ENCODE measurements at regions not wholly inside any gene's neighbourhood (a gene's known extent, or its start where the extent isn't known, plus 50 kb on each side); places are given as distances from the start of the nearest gene placed in this dataset.
"Not testable (repeated sequence)": the region's sequence is repeated elsewhere in the genome, so short reads cannot be mapped to it uniquely, and the experiment has no call there.

DNA sequence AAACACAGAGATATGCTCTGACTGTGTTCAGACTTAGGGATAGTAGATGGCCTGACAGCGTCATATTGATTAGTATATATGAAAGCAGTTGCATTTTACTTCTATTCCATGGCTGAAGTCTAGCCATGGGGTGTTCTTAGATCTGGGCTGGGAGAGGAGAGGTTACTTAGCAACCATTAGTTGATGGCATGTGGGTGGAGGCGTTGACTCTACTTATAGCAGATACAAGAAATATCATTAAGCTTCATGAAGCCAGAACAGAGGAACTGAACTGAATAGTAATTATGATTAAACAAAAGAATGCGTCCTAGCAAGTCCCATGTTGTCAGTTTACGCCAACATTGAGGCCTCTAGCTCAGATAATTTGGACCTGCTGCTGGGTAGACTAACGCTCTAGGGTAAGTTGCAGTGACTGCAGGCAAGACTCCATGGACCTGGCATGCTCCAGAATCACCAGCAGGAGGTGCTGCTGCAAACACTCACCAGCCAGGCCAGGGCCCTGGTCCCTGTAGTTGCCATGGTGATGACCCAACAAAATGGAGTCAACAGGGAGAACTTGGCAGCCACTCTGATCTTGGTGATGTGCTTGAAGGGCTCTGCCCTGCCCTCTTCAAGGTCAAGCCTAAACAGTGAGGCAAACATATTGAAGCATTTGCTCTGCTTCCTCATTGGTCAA lies 477.3 kb downstream of the PREX1 start:
- no peak for DNase-seq

DNA sequence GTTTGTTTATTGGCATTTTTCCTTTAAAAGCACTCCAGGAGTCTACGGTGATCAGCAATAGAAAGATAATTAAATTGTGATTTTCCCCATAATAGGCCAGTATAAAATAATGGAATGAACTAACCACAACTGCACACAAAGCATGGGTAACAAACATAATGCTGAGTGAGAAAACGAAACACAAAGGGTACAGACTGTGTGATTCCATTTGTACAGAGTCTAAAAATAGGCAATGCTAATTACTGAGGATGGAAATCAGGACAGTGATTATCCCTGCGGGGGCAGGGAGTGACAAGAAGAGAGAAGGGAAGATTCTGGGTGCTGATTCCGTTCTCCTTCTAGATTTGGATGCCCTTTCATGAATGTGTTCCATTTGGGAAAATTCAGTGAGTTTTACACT lies 478.1 kb downstream of the PREX1 start:
- DNase-seq = no peak

DNA sequence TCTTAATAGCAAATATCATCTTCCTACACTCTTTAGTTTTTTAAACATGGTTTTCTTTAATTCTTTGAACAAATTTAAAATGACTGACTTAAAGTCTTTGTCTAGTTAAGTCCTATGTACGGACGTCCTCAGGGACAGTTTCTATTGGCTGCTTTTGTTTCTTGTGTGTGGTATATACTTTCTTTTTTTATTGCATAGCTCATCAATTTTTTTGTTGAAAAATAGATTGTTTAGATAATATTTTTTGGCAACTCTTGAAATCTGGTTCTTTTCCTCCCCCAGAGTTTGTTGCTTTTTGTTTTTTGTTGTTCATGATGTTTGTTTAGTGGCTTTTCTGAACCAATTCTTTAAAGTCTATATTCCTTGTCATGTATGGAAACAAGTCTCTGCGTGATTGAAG lies 479.8 kb downstream of the PREX1 start:
- no peak for DNase-seq

- no peak for DNase-seq
These were observed 484.8 kb downstream of the PREX1 start for GRCh38 chr20:48342822-48343513.

DNA sequence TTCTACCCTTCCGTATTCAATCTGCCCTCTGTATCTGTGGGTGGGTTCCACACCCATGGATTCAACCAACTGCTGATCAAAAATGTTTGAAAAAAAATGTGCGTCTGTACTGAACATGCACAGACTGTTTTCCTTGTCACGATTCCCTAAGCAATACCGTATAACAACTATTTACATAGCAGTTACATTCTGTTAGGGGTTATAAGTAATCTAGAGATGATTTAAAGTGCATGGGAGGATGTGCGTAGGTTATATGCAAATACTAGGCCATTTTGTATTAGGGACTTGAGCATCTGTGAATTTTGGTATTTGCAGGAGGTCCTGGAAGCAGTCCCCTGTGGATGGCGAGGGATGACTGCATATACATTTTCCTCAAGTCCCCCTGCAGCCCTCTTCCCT lies 486.9 kb downstream of the PREX1 start:
- DNase-seq = no peak

- no peak for DNase-seq
These were observed 487.6 kb downstream of the PREX1 start for GRCh38 chr20:48339986-48340882.

DNA sequence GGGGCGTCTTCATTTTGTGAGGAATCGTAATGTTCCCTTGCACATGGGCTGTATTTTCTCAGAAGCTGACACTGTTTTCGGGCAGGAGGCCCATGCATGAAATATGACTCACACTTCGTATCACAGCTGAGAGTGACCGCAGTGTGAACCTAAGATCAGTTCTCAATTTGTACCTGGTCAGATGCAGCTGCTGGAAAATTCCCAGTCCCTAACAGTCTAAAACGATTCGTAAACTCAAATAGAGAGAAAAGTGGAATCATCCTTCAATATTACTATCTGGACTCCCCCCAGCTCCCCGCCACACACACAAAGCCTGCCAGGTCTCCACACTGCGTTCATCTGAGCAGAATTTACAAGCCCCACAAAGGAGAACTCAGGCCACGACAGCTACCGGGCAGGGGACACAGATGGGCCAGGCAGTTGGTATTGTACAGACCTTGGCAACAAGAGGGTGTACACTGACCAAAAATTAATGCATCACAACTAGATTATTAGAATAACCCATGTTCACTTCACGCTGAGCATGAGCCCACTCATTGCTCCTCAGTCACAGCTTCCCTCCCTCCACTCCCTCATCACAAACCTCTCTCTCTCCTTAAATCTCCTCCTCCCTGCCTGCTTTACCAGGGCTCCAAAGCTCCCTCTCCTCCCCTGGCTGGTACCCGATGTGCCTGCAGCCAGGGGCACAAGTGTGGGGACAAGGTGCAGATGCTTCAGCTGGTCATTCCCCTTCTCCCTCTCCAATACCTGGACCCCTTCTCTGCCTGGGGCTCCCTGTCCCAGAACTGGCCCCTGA lies 488.4 kb downstream of the PREX1 start:
- DNase-seq = no peak

DNA sequence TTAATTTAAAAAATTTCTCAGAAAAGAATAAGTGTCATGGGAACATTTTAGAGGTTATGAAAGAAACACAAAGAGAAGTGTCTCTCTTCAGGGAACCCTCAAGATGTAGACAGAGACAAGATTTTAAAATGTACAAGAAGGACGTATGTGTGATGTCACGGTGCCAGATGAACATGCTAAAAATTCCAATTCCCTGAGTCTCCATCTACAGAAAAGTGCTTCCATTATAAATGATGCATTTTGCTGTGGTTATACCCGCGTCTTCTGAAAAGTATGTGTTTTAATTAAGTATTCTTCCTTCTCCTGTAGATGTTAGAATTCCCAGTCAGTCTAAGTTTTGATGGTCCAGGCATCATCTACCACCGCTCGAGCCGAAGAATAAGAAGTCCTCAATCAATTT lies 489.1 kb downstream of the PREX1 start:
- no peak for DNase-seq

DNA sequence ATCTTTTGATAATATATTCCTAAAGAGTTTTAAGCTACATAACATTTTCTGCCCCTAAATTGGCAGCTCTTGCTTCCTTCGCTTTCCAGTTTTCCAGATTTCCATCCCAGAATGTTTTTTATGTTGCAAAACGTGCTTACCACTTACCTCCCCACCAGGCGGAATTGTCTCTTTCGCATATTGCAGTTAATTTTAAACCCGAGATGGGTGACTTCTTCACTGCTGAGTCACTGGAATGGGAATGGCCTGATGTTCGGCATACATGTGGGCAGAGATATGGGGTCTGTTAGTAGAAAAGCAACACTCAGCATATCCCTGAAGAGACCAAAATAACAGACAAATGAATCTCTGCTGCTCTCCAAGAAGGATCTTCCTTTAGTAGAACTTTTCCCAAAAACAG lies 491.2 kb downstream of the PREX1 start:
- no peak for DNase-seq

- peak; percentile 38 for DNase-seq
These were observed 492.3 kb downstream of the PREX1 start for GRCh38 chr20:48335308-48336050.

DNA sequence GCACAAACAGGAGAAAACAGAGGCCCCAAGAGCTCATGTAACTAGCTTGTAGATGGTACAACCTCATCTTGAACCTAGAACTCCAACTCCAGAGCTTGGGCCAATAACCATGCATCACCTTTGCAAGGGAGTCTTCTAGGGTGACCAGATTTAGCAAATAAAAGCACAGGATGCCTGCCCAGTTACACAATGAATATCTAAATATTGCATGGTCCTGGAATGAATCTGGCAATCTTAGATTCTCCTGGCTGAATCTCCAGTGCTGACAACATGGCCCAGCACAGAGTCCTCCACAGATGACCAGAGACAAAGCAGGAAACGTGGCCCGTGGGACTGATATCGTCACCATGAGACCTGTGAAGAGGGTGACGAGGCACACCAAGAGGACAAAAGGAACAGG lies 494.1 kb downstream of the PREX1 start:
- no peak for DNase-seq

GRCh38 chr20:48332555-48332954 lies 495.2 kb downstream of the PREX1 start:
- no peak for DNase-seq

- no peak for DNase-seq
These were observed 496.1 kb downstream of the PREX1 start for GRCh38 chr20:48331518-48332286.

DNA sequence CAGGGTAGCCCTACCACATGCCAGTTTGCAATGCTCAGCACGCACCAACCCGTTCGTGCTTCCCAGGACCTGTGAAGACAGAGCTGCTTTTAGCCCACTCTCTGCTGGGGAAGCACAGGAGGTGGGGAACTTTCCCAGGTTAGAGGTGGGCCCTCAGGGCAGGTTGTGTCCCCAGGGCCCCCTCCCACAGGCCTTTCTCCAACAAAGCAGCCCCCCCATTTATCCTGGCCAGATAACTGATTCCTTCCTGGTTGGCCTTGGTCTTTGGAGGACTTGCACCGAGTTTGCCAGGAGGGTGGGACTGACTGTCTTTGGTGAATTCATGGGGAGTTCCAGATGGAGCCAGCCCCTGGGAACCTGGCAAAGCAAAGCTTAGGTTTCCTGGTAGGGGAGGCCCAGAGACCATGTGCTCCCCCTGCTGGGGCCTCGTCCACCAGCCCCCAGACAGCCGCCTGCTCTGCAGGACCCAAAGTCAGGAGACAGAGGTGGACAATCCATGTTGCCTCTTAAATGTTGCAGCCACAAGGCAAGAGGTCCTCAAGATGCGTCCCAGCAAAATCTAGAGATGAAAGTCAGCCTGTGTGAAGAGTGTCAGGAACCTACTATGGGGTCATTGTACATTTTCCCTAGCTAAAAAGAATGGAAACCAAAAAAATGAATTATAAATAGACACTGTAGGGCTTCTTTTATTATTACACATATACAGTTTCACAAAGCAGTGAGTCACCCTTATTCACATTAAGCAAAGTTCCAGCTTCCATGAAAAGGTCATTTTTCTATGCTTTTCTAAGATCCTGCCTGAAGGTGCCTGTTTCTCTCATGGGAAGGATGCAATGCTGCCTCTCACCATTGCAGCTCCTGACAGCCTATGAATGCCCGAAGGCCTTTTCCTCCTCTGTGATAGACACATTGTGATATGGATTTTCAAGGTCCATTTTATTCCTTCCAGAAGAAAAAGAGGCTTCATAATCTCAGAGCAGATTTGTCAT lies 497.8 kb downstream of the PREX1 start:
- DNase-seq = peak; percentile 26

GRCh38 chr20:48329031-48329615 lies 498.7 kb downstream of the PREX1 start:
- DNase-seq = no peak

GRCh38 chr20:48327848-48328247 lies 500.0 kb downstream of the PREX1 start:
- not testable (repeated sequence) for DNase-seq

DNA sequence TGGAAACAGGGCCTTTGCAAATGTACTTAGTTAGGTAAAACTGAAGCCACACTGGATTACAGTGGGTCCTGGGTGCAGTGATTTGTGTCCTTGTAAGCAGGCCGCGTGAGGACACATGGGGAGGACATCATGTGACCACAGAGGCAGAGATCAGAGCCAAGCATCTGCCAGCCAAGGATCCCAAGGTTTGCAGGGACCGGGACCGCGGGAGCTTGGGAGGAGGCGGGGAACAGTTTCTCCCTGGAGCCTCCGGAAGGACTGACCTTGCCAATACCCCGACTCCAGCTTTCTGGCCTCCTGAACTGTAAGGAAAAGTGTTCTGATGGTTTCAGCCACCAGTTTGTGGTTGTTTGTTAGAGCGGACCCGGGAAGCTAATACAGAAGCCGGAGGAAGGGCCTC lies 500.9 kb downstream of the PREX1 start:
- no peak for DNase-seq

DNA sequence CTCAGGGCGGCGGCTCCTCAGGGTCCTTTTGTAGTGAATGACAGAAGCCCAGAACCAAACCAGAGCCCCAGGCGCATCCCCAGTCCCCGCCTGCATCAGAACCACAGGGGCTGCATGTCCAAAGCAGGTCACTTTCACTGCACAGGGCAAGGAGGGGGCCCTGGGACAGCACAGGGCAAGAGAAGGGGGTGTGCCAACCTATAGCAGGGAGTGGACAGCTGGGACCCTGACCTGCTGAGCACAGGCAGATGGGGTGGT lies 501.4 kb downstream of the PREX1 start:
- no peak for DNase-seq

- DNase-seq = no peak
These were observed 502.0 kb downstream of the PREX1 start for GRCh38 chr20:48325656-48326433.

Measured in NCI-H345 (cell line).